ENCODE measurements at regions not wholly inside any gene's neighbourhood (a gene's known extent, or its start where the extent isn't known, plus 50 kb on each side); places are given as distances from the start of the nearest gene placed in this dataset.

- no peak for TF ChIP-seq CTCF (conservative IDR thresholded peaks at IDR 0.05; ENCODE audit: low read length)
- TF ChIP-seq EZH2phosphoT487 (IDR thresholded peaks at IDR 0.05; ENCODE audit: borderline replicate concordance, low read depth, low read length) = no peak
Measured at GRCh38 chr16:75918109-75918508, 191.8 kb upstream of the CPHXL start.
